HG03520 (cell line): ENCODE measurements at regions not wholly inside any gene's neighbourhood (a gene's known extent, or its start where the extent isn't known, plus 50 kb on each side); places are given as distances from the start of the nearest gene placed in this dataset.

Source experiments
- ATAC-seq: cut with Tn5 transposase; IDR thresholded peaks from one replicate; pipeline ENCODE4 v1.9.1; 2021; ENCODE audit warnings: mild to moderate bottlenecking, moderate library complexity; ENCODE audit not compliant: unreplicated experiment

- no peak for ATAC-seq
Measured at GRCh38 chr20:10919396-10920140, 245.8 kb upstream of the JAG1 start.

GRCh38 chr20:10920396-10920795 lies 246.6 kb upstream of the JAG1 start:
- no peak for ATAC-seq

GRCh38 chr20:10921491-10922010 lies 247.8 kb upstream of the JAG1 start:
- ATAC-seq, result no peak

GRCh38 chr20:10922506-10922905 lies 248.7 kb upstream of the JAG1 start:
- no peak for ATAC-seq

- ATAC-seq, result no peak
Measured at GRCh38 chr20:10922941-10923340, 249.1 kb upstream of the JAG1 start.

GRCh38 chr20:10924644-10925201 lies 250.9 kb upstream of the JAG1 start:
- ATAC-seq, result no peak

GRCh38 chr20:10925767-10926166 lies 252.0 kb upstream of the JAG1 start:
- ATAC-seq, result no peak

GRCh38 chr20:10927011-10927583 lies 253.3 kb upstream of the JAG1 start:
- no peak for ATAC-seq

- no peak for ATAC-seq
Measured at GRCh38 chr20:10927936-10928840, 254.4 kb upstream of the JAG1 start.

GRCh38 chr20:10928841-10929421 lies 255.1 kb upstream of the JAG1 start:
- ATAC-seq, result no peak

- ATAC-seq, result no peak
Measured at GRCh38 chr20:10935658-10936402, 262.0 kb upstream of the JAG1 start.

- no peak for ATAC-seq
Measured at GRCh38 chr20:10936786-10937185, 263.0 kb upstream of the JAG1 start.

- no peak for ATAC-seq
Measured at GRCh38 chr20:10939331-10939941, 265.6 kb upstream of the JAG1 start.

GRCh38 chr20:10940941-10941340 lies 267.1 kb upstream of the JAG1 start:
- peak; percentile 98 for ATAC-seq

- no peak for ATAC-seq
Measured at GRCh38 chr20:10943686-10944265, 270.0 kb upstream of the JAG1 start.

- ATAC-seq, result peak; percentile 57
Measured at GRCh38 chr20:10946124-10946880, 272.5 kb upstream of the JAG1 start.

GRCh38 chr20:10947726-10948125 lies 273.9 kb upstream of the JAG1 start:
- ATAC-seq, result no peak

- no peak for ATAC-seq
Measured at GRCh38 chr20:10949930-10950783, 276.4 kb upstream of the JAG1 start.
